HG03442 (cell line): ENCODE measurements at regions not wholly inside any gene's neighbourhood (a gene's known extent, or its start where the extent isn't known, plus 50 kb on each side); places are given as distances from the start of the nearest gene placed in this dataset.
"Not testable (repeated sequence)": the region's sequence is repeated elsewhere in the genome, so short reads cannot be mapped to it uniquely, and the experiment has no call there.

Source experiments
- ATAC-seq: cut with Tn5 transposase; IDR thresholded peaks from one replicate; pipeline ENCODE4 v1.9.1; 2021; ENCODE audit warnings: mild to moderate bottlenecking, moderate library complexity; ENCODE audit not compliant: unreplicated experiment

DNA sequence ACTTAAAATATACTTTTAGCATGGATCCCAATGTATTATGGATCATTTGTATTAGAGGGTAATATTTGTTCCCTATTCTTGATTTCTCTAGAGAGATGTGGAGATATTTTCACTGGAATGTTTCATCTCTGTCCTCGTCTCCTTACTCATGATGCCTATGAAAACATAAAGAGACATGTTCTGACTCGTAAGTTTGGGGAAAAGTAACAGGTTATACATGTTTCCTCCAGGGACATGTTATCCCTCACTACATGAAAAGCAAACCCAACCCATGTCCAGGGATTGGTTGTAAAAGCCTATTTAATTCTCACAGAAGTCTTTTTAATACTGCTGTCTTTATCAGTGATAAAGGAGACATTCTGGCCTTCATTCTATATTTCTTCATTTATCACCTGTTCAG, 621.4 kb downstream of the GABRG1 start:
- no peak for ATAC-seq

DNA sequence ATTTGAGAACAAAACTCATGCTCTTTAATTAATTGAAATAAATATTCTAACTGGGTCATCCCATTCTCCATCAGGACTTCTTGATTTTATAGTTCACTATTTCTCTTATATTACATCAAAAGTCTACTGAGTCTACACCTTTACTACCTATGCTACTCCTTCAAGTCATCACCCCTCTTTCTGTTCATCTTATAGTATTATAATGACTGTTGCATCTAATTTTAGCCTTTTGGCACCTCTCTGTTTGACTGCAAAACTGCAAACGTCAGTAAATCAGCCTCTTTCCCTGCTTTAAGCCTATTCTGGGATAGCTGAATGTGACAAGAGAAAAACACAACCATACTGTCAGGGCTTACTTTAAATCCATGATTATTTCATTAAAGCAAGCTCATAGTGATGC, 639.1 kb downstream of the GABRG1 start:
- no peak for ATAC-seq

- no peak for ATAC-seq
These were observed 641.5 kb downstream of the GABRG1 start for GRCh38 chr4:45482346-45482745.

GRCh38 chr4:45477311-45477733, 646.5 kb downstream of the GABRG1 start:
- ATAC-seq: no peak

GRCh38 chr4:45475548-45475947, 648.3 kb downstream of the GABRG1 start:
- no peak for ATAC-seq

DNA sequence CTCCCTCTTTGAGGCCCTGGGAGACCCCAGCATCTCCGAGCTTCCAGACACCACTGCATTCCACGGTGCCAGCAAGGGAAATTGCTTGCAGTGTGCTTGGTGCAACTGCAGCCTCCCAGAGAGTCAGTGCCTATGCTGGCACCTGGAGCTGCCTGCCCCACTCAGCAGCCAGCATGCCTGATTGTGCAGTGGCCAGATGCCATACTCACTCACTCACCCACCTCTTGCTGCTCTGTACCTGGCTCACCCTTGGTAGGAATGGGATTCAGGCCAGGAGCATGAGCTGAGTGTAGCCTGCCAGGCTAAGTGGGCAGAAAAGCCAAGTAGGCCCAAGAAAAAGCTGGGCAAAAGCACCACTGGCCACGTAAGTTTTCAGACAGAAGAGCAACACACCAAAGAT, 651.4 kb downstream of the GABRG1 start:
- no peak for ATAC-seq

DNA sequence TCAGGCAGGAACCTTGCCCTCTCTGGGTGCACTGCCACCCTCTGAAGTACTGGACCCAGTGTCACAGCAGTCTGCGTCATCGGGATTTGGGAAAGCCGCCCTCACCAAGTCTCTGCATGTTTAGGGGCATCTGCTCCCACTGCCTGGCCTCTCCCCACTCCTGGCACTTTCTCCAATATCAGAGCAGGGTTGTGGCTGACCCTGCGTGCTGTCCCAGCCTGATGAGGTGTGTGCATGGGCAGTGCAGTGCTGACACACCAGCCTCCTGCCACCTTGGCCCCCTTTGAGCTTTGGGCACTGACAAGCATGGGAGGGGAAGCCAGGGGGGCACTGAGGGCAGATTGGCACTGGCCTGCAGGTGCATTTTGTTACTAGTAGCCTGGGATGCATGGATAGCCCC, 652.5 kb downstream of the GABRG1 start:
- no peak for ATAC-seq

DNA sequence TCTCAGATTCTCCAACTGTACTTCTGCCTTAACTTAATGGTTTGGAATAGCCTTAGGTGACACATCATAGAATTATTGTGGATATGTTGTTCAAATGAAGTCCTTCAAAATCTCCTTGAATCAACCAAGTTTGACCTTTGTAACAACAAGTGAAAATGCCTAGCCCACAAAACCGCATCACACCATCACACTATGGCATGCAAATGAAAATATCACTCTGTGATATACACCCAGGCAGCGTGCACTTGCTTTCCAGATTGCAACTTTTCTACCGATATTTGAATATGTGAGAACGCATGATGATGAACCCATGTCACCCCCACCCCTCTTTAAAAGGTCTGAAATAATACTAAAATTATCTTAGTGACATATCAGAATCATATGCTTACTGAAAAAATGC, 656.7 kb downstream of the GABRG1 start:
- ATAC-seq: no peak

DNA sequence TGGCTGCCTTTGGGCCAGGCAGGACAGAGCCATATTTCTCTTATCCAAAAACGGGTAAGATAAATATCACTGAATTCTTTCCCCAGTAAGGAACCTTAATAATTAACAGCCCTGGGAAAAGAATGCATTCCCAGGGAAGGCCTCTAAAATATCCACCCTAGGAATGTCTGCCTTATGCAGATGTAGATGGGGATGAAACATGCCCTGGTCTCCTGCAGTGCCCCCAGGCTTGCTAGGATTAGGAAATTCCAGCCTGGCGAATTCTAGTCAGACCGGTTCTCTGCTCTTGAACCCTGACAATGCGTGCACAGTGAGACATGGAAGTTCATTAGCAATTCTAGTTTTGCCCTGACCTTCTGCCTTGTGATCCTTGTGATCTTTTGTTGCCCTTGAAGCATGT, 663.7 kb downstream of the GABRG1 start:
- not testable (repeated sequence) for ATAC-seq

DNA sequence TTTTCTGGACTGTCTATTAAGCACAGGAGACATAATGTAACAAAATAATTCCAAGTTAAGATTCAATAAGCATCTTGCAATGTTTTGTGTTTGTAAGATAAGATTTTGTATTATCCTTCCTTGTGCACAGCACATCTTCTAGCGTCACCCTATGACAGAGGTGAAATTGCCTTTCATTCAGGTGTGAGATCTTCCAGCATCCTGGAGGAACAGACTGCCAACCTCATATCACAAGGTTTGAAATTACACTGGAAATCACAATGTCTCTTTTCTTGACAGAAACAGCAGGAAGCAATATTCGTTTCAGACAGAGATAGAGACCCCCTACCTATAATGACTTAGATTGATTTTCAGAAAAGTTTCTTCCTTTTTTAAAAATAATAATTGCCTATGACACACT, 668.6 kb downstream of the GABRG1 start:
- ATAC-seq: no peak

GRCh38 chr4:45453258-45453853, 670.5 kb downstream of the GABRG1 start:
- no peak for ATAC-seq

GRCh38 chr4:45442466-45442865, 681.4 kb downstream of the GABRG1 start:
- ATAC-seq: no peak

- ATAC-seq: no peak
These were observed 685.8 kb downstream of the GABRG1 start for GRCh38 chr4:45438047-45438446.

DNA sequence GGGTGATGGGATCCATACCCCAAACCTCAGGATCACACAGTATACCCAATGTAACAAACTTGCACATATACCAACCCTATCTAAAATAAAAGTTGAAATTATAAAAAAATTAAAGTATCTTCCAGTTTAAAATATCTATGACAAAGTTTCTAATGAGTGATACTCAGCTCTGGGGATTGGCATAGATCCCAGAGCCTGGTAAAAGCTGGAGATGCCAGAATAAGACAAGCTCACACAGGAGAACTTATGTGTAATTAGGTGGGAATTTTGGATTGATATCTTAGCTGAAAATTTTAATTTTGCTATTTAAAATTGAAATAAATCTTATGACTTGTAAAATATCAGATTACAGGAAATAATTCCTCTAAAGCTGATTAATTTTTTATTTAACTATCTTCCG, 686.5 kb downstream of the GABRG1 start:
- ATAC-seq: no peak

DNA sequence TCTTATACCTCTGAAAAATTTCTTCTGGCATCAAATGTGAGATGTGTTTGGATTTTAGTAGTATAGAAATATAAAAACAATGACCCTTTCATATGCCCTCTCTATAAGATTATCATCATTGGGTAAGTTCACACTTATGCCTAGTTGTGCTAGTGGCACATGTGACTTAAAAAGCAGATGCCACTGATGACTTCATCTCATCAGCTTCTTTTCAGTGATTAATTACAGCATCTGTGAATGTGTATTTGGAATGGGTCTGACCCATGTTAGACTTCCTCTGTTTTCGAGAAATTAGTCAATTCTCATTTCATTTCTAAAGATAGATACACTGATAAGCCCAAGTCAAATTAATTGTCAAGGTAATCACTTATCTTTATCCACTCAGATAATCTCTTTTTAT, 698.7 kb downstream of the GABRG1 start:
- no peak for ATAC-seq

DNA sequence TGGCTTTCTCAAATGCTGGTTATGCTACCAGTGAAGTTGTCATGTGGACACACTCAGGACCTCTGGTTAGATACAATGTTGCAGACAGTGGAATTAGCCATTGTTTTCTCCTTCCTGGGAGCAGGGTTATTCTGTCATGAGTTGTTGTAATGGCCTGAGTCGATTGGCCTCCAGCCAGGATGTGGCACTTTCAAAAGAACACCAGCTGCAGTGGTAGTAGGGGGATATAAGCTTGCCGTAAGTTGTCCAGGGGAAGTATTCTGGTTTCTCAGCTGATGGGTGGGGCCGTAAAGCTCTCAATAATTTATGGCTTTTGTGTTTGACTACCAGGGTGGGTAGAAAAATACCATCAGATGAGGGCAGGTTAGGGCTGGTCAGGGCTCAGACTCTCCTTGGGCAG, 697.5 kb upstream of the GNPDA2 start:
- no peak for ATAC-seq

DNA sequence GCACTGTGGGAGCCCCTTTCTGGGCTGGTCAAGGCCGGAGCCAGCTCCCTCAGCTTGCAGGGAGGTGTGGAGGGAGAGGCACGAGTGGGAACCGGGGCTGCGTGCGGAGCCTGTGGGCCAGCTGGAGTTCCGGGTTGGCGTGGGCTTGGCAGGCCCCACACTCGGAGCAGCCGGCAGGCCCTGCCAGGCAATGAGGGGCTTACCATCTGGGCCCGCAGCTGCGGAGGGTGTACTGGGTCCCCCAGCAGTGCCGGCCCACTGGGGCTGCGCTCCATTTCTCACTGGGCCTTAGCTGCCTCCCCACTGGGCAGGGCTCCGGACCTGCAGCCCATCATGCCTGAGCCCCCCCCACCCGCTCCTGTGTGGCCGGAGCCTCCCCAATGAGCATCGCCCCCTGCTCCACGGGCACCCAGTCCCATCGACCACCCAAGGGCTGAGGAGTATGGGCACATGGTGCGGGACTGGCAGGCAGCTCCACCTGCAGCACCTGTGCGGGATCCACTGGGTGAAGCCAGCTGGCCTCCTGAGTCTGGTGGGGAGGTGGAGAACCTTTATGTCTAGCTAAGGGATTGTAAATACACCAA, 693.8 kb upstream of the GNPDA2 start:
- not testable (repeated sequence) for ATAC-seq

DNA sequence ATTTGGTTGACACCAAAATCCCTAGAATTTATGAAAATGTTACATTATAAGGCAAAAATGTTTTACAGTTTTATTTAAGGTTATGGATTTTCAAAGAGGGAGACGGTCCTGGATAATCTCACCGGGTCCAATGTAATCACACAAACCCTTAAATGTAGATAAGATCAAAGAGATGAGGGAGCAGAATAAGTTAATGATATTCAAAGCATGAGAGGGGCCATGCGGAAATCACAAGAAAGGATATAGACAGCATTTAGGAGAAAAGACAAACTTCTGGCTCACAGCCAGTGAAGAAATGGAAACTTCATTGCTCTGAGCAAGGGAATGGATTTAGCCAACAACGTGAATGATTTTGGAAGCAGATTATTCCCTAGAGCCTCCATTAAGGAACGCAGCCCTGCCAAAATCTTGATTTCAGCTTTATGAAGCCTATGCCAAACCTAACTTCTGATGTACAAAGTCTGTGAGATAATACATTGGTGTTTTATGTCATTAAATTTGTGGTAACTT, 684.4 kb upstream of the GNPDA2 start:
- ATAC-seq: no peak

GRCh38 chr4:45409536-45409935, 683.2 kb upstream of the GNPDA2 start:
- ATAC-seq: no peak

GRCh38 chr4:45408996-45409395, 682.6 kb upstream of the GNPDA2 start:
- no peak for ATAC-seq

DNA sequence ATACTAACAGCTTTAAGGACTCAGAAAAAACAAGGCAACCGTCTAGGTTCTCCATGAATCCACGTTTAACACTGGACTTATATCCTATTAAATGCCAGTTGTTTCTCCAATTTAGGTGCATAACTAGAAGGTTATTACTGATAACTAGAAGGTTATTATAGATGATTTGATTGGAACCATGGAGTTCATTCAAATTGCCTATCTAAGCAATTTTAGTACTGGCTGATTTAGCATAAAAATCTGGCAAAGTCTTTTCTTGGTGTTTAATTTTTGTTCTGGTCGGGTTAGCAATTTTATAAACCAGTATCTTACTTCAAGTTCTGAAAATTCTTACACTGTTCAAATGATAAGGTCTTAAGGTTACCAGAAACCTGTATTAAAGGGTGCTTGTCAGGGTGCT, 672.8 kb upstream of the GNPDA2 start:
- no peak for ATAC-seq

DNA sequence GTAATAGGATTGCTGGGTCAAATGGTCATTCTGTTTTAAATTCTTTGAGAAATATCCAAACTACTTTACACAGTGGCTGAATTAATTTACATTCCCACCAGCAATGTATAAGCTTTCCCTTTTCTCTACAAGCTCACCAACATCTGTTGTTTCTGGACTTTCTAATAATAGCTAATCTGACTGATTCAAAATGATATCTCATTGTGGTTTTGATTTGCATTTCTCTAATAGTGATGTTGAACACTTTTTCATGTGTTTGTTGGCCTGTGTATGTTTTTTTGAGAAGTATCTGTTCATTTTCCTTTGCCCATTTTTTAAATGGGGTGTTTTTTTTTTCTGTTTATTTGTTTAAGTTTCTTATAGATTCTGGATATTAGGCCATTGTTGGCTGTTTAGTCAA, 659.0 kb upstream of the GNPDA2 start:
- no peak for ATAC-seq

- no peak for ATAC-seq
These were observed 644.1 kb upstream of the GNPDA2 start for GRCh38 chr4:45370408-45370807.
